Cerebellar nuclear complex (tissue), 1 donor: ENCODE measurements at regions not wholly inside any gene's neighbourhood (a gene's known extent, or its start where the extent isn't known, plus 50 kb on each side); places are given as distances from the start of the nearest gene placed in this dataset.
"Not testable (repeated sequence)": the region's sequence is repeated elsewhere in the genome, so short reads cannot be mapped to it uniquely, and the experiment has no call there.

Source experiments
- DNase-seq, 2 experiments: peaks; one replicate each; lab custom pipeline; 2025; lab: John Stamatoyannopoulos, UW

DNA sequence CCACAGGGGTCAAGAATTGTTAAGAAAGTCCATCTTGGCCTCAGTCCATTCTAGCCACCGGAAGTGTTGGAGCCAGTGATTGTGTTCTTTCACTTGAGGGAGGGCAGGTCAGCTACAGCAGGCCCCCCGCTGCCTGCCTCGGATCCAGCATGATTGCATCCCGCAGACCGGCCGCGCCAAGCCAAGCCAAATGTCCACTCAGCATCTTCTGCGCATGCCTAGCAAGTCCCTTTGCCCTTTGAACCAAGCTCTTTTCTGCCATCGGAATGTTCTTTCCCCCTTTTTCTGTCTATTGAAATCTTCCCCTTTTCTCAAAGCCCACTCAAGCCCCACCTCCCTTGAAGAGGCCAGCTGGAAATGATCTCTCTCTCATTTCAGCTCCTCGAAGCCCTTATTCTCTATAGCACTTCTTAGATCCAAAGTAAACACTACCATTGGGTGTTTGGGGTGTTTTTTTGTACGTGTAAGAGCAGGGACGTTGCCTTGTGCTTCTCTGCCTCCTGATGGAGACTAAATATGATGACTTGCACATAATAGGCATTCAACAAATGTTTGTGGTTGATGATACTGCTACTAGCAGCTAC is 147.8 kb upstream of the BCOR start:
- DNase-seq: peak in 1 of 2 experiments; percentile 1

GRCh38 chrX:40244980-40245379 is 147.2 kb upstream of the BCOR start:
- peak in 1 of 2 experiments; percentile 17 for DNase-seq

GRCh38 chrX:40243755-40244515 is 146.2 kb upstream of the BCOR start:
- no peak for DNase-seq

DNA sequence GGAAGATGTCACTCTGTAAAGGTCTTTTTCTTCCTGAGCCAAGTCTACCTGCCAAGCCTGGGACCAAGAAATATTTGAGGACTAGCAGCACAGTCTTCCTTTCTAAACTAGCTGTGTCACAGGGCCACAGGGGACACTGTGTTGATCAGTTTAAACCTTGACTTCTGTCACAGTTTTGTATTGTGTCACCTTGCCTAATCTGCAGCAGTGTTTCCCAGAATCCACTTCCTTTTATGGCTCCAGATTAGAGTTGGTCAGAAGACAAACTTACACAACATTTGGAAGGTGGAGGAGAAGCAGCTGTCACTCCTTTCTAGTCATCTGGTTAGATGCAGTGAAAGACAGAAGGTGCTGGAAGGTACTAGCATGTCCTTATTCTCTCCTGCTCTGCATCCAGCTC is 143.1 kb upstream of the BCOR start:
- DNase-seq: no peak

DNA sequence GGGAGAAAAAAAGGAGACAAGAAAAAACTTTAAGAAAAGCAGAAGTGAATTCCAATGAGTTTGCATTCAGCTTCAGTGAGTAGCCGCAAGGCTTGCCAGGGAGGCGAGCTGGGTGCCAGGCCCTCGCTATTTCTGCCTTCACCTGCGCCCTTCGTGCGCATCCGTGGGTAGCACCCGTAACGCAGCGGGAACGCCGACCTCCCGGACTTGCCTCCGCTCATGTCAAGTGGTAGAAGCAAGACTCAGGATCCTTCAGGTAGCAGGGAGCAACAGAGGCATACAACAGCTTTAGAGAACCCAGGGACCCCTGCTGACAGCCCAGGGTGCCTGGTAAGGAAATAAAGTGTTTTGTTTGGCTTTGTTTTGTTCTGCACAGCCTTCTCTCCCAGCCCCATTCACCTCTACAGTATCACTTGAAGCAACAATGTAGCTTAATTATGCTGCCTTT is 140.0 kb upstream of the BCOR start:
- no peak for DNase-seq

- DNase-seq: no peak
These were observed 132.9 kb upstream of the BCOR start for GRCh38 chrX:40230646-40231045.

DNA sequence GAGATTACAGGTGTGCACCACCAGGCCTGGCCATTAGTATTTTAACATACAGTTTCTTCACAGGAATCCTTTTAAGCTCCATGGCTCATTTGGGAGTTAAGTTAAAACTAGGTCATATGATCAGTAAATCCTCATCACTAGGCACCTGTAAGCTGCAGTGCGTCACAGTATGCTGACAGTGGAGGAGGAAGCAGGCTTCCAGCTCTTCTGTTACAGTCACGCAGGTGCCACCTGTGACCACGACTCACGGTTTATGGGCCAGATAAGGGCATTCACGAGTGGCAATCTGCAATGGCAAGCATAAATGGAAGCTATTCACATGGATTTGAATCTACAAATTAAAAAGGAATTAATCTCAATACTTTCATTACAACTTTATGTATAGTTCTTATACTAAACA is 129.4 kb upstream of the BCOR start:
- DNase-seq: no peak

DNA sequence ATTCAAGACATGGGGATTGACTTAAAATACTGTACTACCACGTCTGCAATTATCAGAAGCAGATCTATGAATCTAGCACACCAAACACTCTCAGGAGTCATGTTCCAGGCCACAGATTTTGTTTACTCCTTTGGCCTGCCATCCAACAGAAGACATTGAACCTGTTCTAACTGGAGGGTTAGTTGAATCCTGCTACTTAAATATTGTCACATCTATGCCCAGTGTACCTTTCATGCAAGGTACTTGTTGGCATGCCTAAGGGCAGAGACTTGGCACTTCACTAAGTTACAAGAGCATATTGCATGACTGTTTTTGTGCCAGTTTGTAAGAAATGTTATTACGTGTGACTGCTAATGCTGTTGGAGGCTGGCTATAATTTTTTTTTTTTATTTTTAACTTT is 126.9 kb upstream of the BCOR start:
- DNase-seq: no peak

- not testable (repeated sequence) for DNase-seq
These were observed 124.9 kb upstream of the BCOR start for GRCh38 chrX:40222612-40223011.

DNA sequence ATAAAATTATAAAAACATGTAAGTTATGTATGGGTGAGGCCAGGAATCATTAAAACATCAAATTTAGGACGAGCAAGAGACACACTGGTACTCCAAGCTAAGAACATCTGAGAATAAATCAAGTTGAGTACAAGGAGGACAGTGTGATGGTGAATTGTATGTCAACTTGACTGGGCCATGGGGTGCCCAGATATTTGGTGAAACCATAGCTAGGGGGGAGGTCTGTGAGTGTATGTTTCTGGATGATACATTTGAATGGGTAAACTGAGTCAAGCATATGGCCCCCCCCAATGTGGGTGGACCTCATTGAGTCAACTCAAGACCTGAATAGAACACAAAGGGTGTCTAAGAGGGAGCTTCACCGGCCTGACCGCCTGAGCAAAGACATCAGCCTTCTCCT is 115.3 kb upstream of the BCOR start:
- DNase-seq: no peak

DNA sequence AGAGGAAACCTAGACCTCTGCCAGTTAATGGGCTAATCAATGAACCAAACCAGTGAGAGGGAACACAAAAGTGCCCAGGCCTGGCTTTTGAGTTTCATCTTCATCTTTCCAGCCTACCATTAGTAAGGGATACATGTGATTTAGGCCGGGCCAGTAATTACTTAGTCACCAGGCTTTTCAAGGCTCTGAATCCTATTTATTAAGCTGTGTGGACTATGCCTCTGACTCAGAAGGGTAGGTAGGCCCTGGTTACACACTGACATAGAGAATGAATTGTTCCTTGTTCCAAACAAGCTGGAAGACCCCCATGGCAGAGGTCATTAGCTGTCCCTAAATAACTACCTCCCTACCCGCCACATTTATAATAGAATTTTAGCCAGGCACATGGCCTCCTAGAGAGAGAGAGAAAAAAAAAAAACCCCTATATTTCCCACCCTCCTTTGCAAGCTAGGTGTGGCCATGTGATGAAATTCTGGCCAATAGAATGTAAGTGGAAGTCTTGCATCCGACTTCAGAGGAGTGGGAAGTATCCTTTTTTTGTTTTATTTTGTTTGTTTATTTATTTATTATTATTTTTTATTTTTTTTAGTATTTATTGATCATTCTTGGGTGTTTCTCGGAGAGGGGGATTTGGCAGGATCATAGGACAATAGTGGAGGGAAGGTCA is 112.3 kb upstream of the BCOR start:
- DNase-seq: no peak

DNA sequence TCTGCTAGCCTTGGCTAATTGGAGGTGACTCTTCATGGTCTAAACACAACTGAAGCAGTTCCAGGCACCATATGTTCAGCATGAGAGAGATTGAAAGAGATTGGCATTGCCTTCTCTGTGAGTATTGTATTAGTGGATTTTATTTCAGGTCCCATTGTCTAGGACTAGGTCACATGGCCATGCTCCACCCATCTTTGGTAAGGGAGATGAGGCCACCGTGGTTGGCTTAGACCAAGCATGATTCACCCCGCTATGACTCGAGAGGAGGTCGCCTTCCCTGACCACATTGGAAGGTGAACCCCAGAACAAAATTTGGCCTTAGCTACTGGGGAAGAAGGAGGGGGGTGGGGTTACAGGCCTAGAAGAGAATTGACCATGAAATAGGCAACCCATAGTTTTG is 109.9 kb upstream of the BCOR start:
- DNase-seq: no peak

- DNase-seq: no peak
These were observed 107.7 kb upstream of the BCOR start for GRCh38 chrX:40205471-40205870.

- DNase-seq: no peak
These were observed 104.7 kb upstream of the BCOR start for GRCh38 chrX:40202456-40202855.

DNA sequence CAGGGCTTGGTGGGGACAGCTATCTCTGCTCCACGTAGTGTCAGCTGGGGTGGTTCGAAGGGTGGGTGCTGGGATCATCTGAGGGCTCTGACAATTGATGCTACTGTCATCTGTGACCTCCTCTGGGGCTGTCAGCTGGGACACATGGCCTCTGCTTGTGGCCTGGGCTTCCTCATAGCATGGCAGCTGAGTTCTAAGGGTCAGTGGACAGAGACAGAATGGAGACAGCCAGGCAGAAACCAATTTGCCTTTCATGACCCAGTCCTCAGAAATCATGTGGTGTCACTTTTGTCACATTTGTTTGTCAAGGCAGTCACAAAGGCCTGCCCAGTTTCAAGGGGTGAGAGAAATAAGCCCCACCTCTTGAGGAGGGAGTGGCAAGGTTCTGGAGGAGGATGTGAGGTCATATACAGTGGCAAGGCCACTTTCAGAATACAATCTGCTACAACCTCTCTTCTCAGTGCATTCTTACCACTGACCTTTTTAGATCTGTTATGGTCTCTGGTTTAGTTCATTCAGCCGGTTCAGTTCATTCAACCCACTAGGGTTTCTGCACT is 103.6 kb upstream of the BCOR start:
- no peak for DNase-seq

GRCh38 chrX:40199704-40200103 is 101.9 kb upstream of the BCOR start:
- DNase-seq: no peak

DNA sequence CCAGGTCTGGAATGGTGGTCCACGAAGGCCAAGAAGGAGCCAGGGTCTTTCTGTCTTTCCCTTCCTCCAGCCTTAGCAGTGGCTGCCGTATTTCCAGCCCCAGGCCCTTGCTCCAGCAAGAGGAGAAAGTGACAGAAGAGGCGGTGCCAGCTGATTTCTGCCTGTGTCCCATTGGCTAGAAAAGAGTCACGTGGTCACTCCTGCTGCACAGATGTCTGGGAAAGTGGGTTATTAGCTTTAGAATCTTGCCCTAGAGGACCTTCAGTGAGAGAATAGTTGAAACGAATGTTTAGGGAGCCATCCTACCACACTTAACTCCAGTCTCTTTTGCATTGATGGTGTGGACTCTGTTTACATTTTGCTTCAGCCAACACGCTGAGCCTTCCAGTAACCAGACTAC is 99.3 kb upstream of the BCOR start:
- DNase-seq: no peak

- no peak for DNase-seq
These were observed 97.6 kb upstream of the BCOR start for GRCh38 chrX:40195368-40195767.

- DNase-seq: no peak
These were observed 94.4 kb upstream of the BCOR start for GRCh38 chrX:40192196-40192595.

- DNase-seq: no peak
These were observed 91.9 kb upstream of the BCOR start for GRCh38 chrX:40189637-40190036.

GRCh38 chrX:40188573-40189417 is 91.0 kb upstream of the BCOR start:
- DNase-seq: no peak

GRCh38 chrX:40184968-40185367 is 87.2 kb upstream of the BCOR start:
- DNase-seq: no peak
